Mucosa of rectum (tissue), 2 donors: ENCODE measurements at regions not wholly inside any gene's neighbourhood (a gene's known extent, or its start where the extent isn't known, plus 50 kb on each side); places are given as distances from the start of the nearest gene placed in this dataset.

Experiments used
- H3K27ac ChIP-seq, 2 donors: one replicate each; pipeline ENCODE4 v1.7.0; 2013; ENCODE audit warnings: inconsistent platforms in 2 of 2, low read depth in 2 of 2, low read length in 2 of 2
- H3K27me3 ChIP-seq, 2 donors: one replicate each; pipeline ENCODE4 v1.7.0; 2013; ENCODE audit warnings: low read length in 2 of 2; ENCODE audit not compliant: control insufficient read depth in 2 of 2, insufficient read depth in 2 of 2
- H3K36me3 ChIP-seq, 2 donors: one replicate each; pipeline ENCODE4 v1.7.0; 2013; ENCODE audit warnings: low read length in 2 of 2; ENCODE audit not compliant: control insufficient read depth in 2 of 2, insufficient read depth in 2 of 2
- H3K4me1 ChIP-seq, 2 donors: one replicate each; pipeline ENCODE4 v1.7.0; 2013; ENCODE audit warnings: low read length in 2 of 2, mild to moderate bottlenecking in 1 of 2; ENCODE audit not compliant: control insufficient read depth in 2 of 2, insufficient read depth in 2 of 2
- H3K4me3 ChIP-seq, 2 donors: one replicate each; pipeline ENCODE4 v1.7.0; 2013; ENCODE audit warnings: low read length in 2 of 2
- H3K9ac ChIP-seq, 2 donors: one replicate each; pipeline ENCODE4 v1.7.0; 2013; ENCODE audit warnings: low read length in 2 of 2, low read depth in 1 of 2, mild to moderate bottlenecking in 1 of 2
- H3K9me3 ChIP-seq, 2 donors: one replicate each; pipeline ENCODE4 v1.7.0; 2013; ENCODE audit warnings: low read length in 2 of 2; ENCODE audit not compliant: control insufficient read depth in 2 of 2
- donor health status: healthy.
- donor health status: Normal muscosa, but diverticular disease.

GRCh38 chr17:53527473-53527872, 295.3 kb upstream of the KIF2B start:
- no peak overlapping the region for H3K9ac ChIP-seq
- H3K9me3 ChIP-seq: peaks cover 0 to 3% of the 10 kb centered on the region in 2 donors
- H3K4me1 ChIP-seq: no peaks in the 10 kb centered on the region

DNA sequence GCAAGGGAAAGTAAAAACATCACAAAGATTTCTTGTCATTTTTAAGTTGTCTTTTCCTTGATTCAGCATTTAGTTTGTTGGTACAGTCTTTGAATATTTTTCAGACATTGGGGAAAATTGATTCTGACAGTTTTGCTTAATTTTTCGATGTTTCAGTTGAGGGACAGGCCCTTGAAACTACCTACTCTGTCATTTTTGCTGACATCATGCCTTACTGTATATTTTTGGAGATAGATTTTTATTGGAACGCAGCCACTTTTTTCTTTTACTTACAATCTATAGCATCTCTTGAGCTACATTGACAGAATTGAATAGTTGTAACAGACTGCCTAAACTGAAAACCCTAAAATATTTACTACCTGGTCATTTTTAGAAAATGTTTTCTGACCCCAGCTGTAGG, 297.1 kb upstream of the KIF2B start:
- H3K27ac ChIP-seq: no peak overlapping the region
- H3K9me3 ChIP-seq: peaks cover 0 to 3% of the 10 kb centered on the region in 2 donors
- H3K9ac ChIP-seq: no peak overlapping the region
- no peaks in the 10 kb centered on the region for H3K36me3 ChIP-seq
- no peaks in the 10 kb centered on the region for H3K4me1 ChIP-seq
- H3K27me3 ChIP-seq: no peaks in the 10 kb centered on the region
- H3K4me3 ChIP-seq: no peak overlapping the region

More at GRCh38 chr17:53527473-53527872, 295.3 kb upstream of the KIF2B start:
- Histone ChIP-seq H3K4me3 (no peak overlapping the region), H3K27ac (no peak overlapping the region), H3K27me3 (no peaks in the 10 kb centered on the region), H3K36me3 (no peaks in the 10 kb centered on the region)

DNA sequence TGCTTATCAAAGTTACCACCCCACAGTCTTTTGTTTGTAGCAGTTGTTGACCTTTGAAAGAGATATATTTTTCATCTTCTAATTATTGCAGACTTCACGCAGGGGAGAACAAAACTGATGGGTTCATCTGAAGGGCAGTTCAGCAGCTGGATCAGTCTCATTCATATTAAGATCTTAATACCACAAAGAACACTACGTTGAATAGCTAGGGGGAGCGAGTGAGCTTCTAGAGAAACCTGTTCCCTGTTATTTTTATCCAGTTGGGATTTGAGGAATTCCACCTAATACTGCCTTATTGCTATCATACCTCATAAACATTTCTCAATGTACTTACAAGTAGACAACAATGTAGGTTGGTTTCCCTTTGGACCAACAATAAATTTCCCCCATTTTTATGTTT, 306.1 kb upstream of the KIF2B start:
- Histone ChIP-seq H3K27ac (no peak overlapping the region), H3K27me3 (no peaks in the 10 kb centered on the region), H3K9ac (no peak overlapping the region), H3K4me3 (no peak overlapping the region), H3K36me3 (no peaks in the 10 kb centered on the region), H3K9me3 (no peaks in the 10 kb centered on the region), H3K4me1 (no peaks in the 10 kb centered on the region)

GRCh38 chr17:53499277-53499676, 323.4 kb upstream of the KIF2B start:
- H3K4me1 ChIP-seq: no peaks in the 10 kb centered on the region
- H3K9ac ChIP-seq: no peak overlapping the region
- no peaks in the 10 kb centered on the region for H3K9me3 ChIP-seq
- H3K27ac ChIP-seq: no peak overlapping the region
- no peak overlapping the region for H3K4me3 ChIP-seq
- H3K27me3 ChIP-seq: no peaks in the 10 kb centered on the region
- no peaks in the 10 kb centered on the region for H3K36me3 ChIP-seq

- H3K9me3 ChIP-seq: no peaks in the 10 kb centered on the region
- H3K36me3 ChIP-seq: no peaks in the 10 kb centered on the region
- H3K4me1 ChIP-seq: no peaks in the 10 kb centered on the region
- no peaks in the 10 kb centered on the region for H3K27me3 ChIP-seq
- H3K4me3 ChIP-seq: no peak overlapping the region
- no peak overlapping the region for H3K9ac ChIP-seq
- no peak overlapping the region for H3K27ac ChIP-seq
Measured at GRCh38 chr17:53496356-53496755, 326.4 kb upstream of the KIF2B start.

DNA sequence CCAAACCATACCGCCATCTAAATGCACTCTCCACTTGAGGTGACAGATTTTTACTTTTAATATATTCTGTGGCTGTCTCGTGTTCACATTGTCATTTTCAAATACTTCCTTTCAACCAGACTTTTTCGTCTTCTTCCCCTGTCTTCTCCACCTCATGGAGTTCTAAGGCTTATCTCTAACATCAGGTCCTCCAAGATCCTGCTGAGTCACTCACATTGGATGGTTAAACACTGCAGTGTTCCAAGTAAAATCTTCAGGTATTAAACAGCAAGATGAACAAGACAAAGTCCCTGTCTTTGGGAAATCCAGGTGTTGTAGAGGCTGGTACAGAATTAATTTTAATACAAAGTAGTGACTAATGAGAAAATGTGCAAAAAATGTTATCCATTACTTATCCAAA, 330.2 kb upstream of the KIF2B start:
- Histone ChIP-seq H3K27me3 (no peaks in the 10 kb centered on the region), H3K4me1 (no peaks in the 10 kb centered on the region), H3K4me3 (no peak overlapping the region), H3K9me3 (peaks cover 0 to 2% of the 10 kb centered on the region in 2 donors), H3K36me3 (no peaks in the 10 kb centered on the region), H3K9ac (no peak overlapping the region), H3K27ac (no peak overlapping the region)

DNA sequence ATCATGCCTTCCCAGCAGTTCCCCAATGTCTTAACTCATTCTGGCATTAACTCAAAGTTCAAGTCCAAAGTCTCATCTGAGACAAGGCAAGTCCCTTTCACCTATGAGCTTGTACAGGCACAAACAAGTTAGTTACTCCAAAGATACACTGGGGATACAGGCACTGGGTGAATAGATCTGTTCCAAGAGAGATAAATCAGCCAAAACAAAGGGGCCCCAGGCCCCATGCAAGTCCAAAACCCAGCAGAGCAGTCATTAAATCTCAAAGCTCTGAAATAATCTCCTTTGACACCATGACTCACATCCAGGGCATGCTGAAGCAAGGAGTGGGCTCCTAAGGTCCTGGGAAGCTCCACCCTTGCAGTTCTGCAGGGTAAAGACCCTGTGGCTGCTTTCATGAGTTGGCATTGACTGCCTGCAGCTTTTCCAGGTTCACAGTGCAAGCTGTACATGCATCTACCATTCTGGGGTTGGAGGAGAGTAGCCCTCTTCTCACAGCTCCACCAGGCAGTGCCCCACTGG, 332.2 kb upstream of the KIF2B start:
- Histone ChIP-seq H3K4me1 (no peaks in the 10 kb centered on the region), H3K27me3 (no peaks in the 10 kb centered on the region), H3K36me3 (no peaks in the 10 kb centered on the region), H3K27ac (no peak overlapping the region), H3K9me3 (peaks cover 0 to 2% of the 10 kb centered on the region in 2 donors), H3K4me3 (no peak overlapping the region), H3K9ac (no peak overlapping the region)

DNA sequence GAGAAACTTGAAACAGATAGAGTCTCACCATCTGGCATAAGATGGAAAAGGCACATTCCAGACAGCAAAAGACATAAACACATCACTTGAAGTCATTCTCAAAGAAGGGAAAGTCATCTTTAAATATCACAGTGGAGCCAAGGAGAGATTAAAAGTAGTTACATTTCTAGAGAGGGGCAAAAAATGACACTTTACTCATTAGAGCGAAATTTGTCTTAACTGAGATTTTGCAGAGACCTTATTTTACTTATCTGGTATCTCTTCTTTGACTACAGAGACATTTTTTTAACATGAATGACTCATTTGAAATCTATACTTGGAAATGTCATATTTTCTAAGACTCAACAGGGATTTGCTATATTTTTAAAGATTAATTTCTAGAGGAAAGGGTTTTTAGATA, 339.0 kb upstream of the KIF2B start:
- Histone ChIP-seq H3K27me3 (no peaks in the 10 kb centered on the region), H3K27ac (no peak overlapping the region), H3K4me3 (no peak overlapping the region), H3K36me3 (no peaks in the 10 kb centered on the region), H3K9ac (no peak overlapping the region), H3K4me1 (no peaks in the 10 kb centered on the region), H3K9me3 (no peaks in the 10 kb centered on the region)

GRCh38 chr17:53475002-53475401, 347.7 kb upstream of the KIF2B start:
- Histone ChIP-seq H3K4me3 (no peak overlapping the region), H3K36me3 (no peaks in the 10 kb centered on the region), H3K9me3 (no peaks in the 10 kb centered on the region), H3K27ac (no peak overlapping the region), H3K9ac (no peak overlapping the region), H3K4me1 (no peaks in the 10 kb centered on the region), H3K27me3 (no peaks in the 10 kb centered on the region)

DNA sequence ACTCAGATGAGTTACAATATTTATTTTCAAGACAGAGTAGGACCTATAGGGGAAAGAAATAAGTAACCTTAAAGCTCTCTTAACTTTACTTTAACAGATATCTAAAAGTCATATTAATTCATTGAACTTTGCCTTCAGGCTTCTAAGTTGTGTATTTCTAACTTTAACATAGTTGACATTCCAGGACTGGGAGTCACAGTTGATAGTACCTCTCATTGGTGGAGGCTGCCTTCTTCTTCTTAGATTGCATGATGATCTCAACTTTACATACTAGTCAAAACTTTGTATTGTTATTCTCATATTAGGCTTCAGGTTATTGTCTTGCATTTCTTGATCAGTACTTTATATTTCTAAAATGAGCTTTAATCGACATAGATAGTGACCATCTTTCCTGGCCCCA, 350.1 kb upstream of the KIF2B start:
- Histone ChIP-seq H3K36me3 (no peaks in the 10 kb centered on the region), H3K4me3 (no peak overlapping the region), H3K4me1 (no peaks in the 10 kb centered on the region), H3K27me3 (no peaks in the 10 kb centered on the region), H3K9ac (no peak overlapping the region), H3K9me3 (no peaks in the 10 kb centered on the region), H3K27ac (no peak overlapping the region)

GRCh38 chr17:53471514-53471913, 351.2 kb upstream of the KIF2B start:
- Histone ChIP-seq H3K36me3 (no peaks in the 10 kb centered on the region), H3K4me1 (no peaks in the 10 kb centered on the region), H3K27ac (no peak overlapping the region), H3K4me3 (no peak overlapping the region), H3K9me3 (no peaks in the 10 kb centered on the region), H3K9ac (no peak overlapping the region), H3K27me3 (no peaks in the 10 kb centered on the region)
